HepG2 (cell line): ENCODE measurements at regions not wholly inside any gene's neighbourhood (a gene's known extent, or its start where the extent isn't known, plus 50 kb on each side); places are given as distances from the start of the nearest gene placed in this dataset.

Experiments
- ATAC-seq: fragments of 200-7000 bp; cut with Tn5 transposase; 3 replicates; pipeline ENCODE4 v1.9.1; 2020; ENCODE audit warnings: mild to moderate bottlenecking, moderate library complexity
- BruUV-seq: library from RNA; stranded (reverse); fragments of 400-500 nt; replicated peaks from 2 replicates; lab custom pipeline; 2021; lab: Mats Ljungman, UMichigan
- CTCF ChIA-PET: fragments of 300-600 bp; formaldehyde crosslinking; extraction: SDS; loops from one replicate; lab custom pipeline; 2021; ENCODE audit warnings: low total read pairs, inconsistent platforms, low intra/inter-chr PET ratio; lab: Yijun Ruan, JAX
- POLR2A ChIA-PET: fragments of 350-600 bp; sonication (Branson Sonifier 250); formaldehyde crosslinking; loops from one replicate; lab custom pipeline; 2020; ENCODE audit warnings: antibody characterized with exemption, inconsistent platforms; lab: Yijun Ruan, JAX
- DNase-seq: peaks from one replicate; pipeline ENCODE4 v3.0.0-alpha.2; 2015; ENCODE audit warnings: low spot score
- FAIRE-seq: peaks from 3 replicates; lab custom pipeline; 2011; peaks lifted over from hg19 to GRCh38; lab: Jason Lieb, UNC
- H2AFZ ChIP-seq: one replicate; pipeline ENCODE4 v1.6.1; 2011; ENCODE audit warnings: low read length, inconsistent platforms
- H3K27ac ChIP-seq: fragments of 300-600 bp; 3 replicates; pipeline ENCODE4 v1.8.0; 2011; ENCODE audit warnings: mixed run types, mild to moderate bottlenecking, mixed read lengths, low read length, inconsistent platforms; ENCODE audit not compliant: insufficient read depth; ENCODE audit errors: extremely low read length
- H3K27me3 ChIP-seq, 2 experiments: fragments of 200-600 bp in 1 of 2; 2 replicates in 1 of 2; 3 replicates in 1 of 2; pipeline versions ENCODE4 v1.6.0 to v1.8.0; 2011; ENCODE audit warnings: low read length in 2 of 2, mild to moderate bottlenecking in 2 of 2, moderate library complexity in 2 of 2, inconsistent platforms in 1 of 2; ENCODE audit not compliant: insufficient read depth in 2 of 2, control insufficient read depth in 1 of 2
- H3K36me3 ChIP-seq, 2 experiments: fragments of 200-600 bp in 1 of 2; replicated peaks in 1 of 2; 2 replicates in 1 of 2; 3 replicates in 1 of 2; pipeline versions ENCODE4 v1.5.1 to v1.8.0; 2011; ENCODE audit warnings: low read length in 2 of 2, inconsistent platforms in 1 of 2; ENCODE audit not compliant: insufficient read depth in 2 of 2, control insufficient read depth in 1 of 2
- H3K4me1 ChIP-seq: 2 replicates; pipeline ENCODE4 v1.5.1; 2012; ENCODE audit warnings: low read length, inconsistent platforms; ENCODE audit not compliant: insufficient read depth
- H3K4me2 ChIP-seq: 2 replicates; pipeline ENCODE4 v1.6.0; 2011; ENCODE audit warnings: low read depth, low read length, inconsistent platforms
- H3K4me3 ChIP-seq, 3 experiments: fragments of 200-600 bp in 1 of 3; sonication (generic), shearing (Covaris generic) in 1 of 3; replicated peaks in 1 of 3; 2 replicates each; pipeline ENCODE4 v1.5.1; 2011 to 2016; ENCODE audit warnings: low read length in 3 of 3, inconsistent platforms in 2 of 3, low read depth in 2 of 3, mild to moderate bottlenecking in 2 of 3, control low read depth in 1 of 3, mixed read lengths in 1 of 3; ENCODE audit not compliant: insufficient read depth in 1 of 3
- H3K79me2 ChIP-seq: one replicate; pipeline ENCODE4 v1.6.1; 2011; ENCODE audit warnings: low read length, inconsistent platforms; ENCODE audit not compliant: insufficient read depth
- H3K9ac ChIP-seq: 2 replicates; pipeline ENCODE4 v1.6.0; 2011; ENCODE audit warnings: mild to moderate bottlenecking, low read depth, low read length, inconsistent platforms; ENCODE audit not compliant: insufficient read depth
- H3K9me3 ChIP-seq: 2 replicates; pipeline ENCODE4 v1.5.1; 2012; ENCODE audit warnings: mild to moderate bottlenecking, low read length
- H4K20me1 ChIP-seq: 2 replicates; pipeline ENCODE4 v1.6.0; 2011; ENCODE audit warnings: inconsistent platforms, mild to moderate bottlenecking, low read length, moderate library complexity; ENCODE audit not compliant: insufficient read depth
- BHLHE40 ChIP-seq: IDR thresholded peaks from 2 replicates; pipeline ENCODE4 v1.6.1; 2011; ENCODE audit warnings: low read length, improper control_type of control experiment
- CEBPB ChIP-seq: IDR thresholded peaks from 2 replicates; pipeline ENCODE4 v1.6.1; 2011; ENCODE audit warnings: low read depth, low read length, improper control_type of control experiment, borderline replicate concordance
- CHCHD3 ChIP-seq: sonication (generic); formaldehyde crosslinking; IDR thresholded peaks from 2 replicates; pipeline ENCODE4 v1.8.0; 2022; ENCODE audit warnings: mild to moderate bottlenecking, missing genetic modification reagents, moderate library complexity
- ELF1 ChIP-seq: sonication (generic); formaldehyde crosslinking; IDR thresholded peaks from 2 replicates; pipeline ENCODE4 v1.4.0; 2020; ENCODE audit warnings: missing genetic modification reagents
- FOSL1 ChIP-seq: sonication (generic); formaldehyde crosslinking; IDR thresholded peaks from 2 replicates; pipeline ENCODE4 v1.9.0; 2021; ENCODE audit warnings: missing genetic modification reagents, borderline replicate concordance
- MBNL3 ChIP-seq: fragments of 250-450 bp; sonication (Bioruptor Pico); conservative IDR thresholded peaks from 2 replicates; pipeline ENCODE4 v1.8.0; 2022; ENCODE audit warnings: mild to moderate bottlenecking, inconsistent platforms
- MEIS2 ChIP-seq: sonication (generic); formaldehyde crosslinking; IDR thresholded peaks from 2 replicates; pipeline ENCODE4 v1.9.0; 2021; ENCODE audit warnings: mild to moderate bottlenecking, missing genetic modification reagents
- NFKB2 ChIP-seq: sonication (generic); formaldehyde crosslinking; IDR thresholded peaks from 2 replicates; pipeline ENCODE4 v1.4.0; 2020; ENCODE audit warnings: missing genetic modification reagents, borderline replicate concordance
- RARA ChIP-seq: IDR thresholded peaks from 2 replicates; pipeline ENCODE4 v1.6.1; 2016; ENCODE audit warnings: missing genetic modification reagents, missing compliant biosample characterization
- RFXAP ChIP-seq: sonication (generic); formaldehyde crosslinking; IDR thresholded peaks from 2 replicates; pipeline ENCODE4 v1.4.0; 2020; ENCODE audit warnings: missing genetic modification reagents, borderline replicate concordance
- SMAD3 ChIP-seq: sonication (generic); formaldehyde crosslinking; IDR thresholded peaks from 2 replicates; pipeline ENCODE4 v1.4.0; 2020; ENCODE audit warnings: missing genetic modification reagents
- STAG1 ChIP-seq: sonication (generic); formaldehyde crosslinking; IDR thresholded peaks from 2 replicates; pipeline ENCODE4 v1.4.0; 2020; ENCODE audit warnings: missing genetic modification reagents
- TAF15 ChIP-seq: fragments of 200-400 bp; formaldehyde crosslinking; IDR thresholded peaks from one replicate; pipeline ENCODE4 v1.6.1; 2018; ENCODE audit warnings: mild to moderate bottlenecking, low read depth, low read length; ENCODE audit not compliant: poor library complexity, severe bottlenecking
- THYN1 ChIP-seq: sonication (generic); formaldehyde crosslinking; IDR thresholded peaks from 2 replicates; pipeline ENCODE4 v1.8.1; 2023; ENCODE audit warnings: low read depth, mild to moderate bottlenecking, moderate library complexity, missing genetic modification reagents, borderline replicate concordance
- TOPORS ChIP-seq: sonication (generic); formaldehyde crosslinking; IDR thresholded peaks from 2 replicates; pipeline ENCODE4 v1.8.0; 2023; ENCODE audit warnings: mild to moderate bottlenecking, missing genetic modification reagents
- ZBTB7B ChIP-seq: sonication (generic); formaldehyde crosslinking; IDR thresholded peaks from 2 replicates; pipeline ENCODE4 v1.4.0; 2020; ENCODE audit warnings: missing genetic modification reagents
- ZFP82 ChIP-seq: sonication (generic); formaldehyde crosslinking; IDR thresholded peaks from 2 replicates; pipeline ENCODE4 v1.5.1; 2020; ENCODE audit warnings: mild to moderate bottlenecking, missing genetic modification reagents, borderline replicate concordance
- ZNF580 ChIP-seq: IDR thresholded peaks from 2 replicates; pipeline ENCODE4 v1.6.1; 2016; ENCODE audit warnings: low read depth, borderline replicate concordance
- ZNF724P ChIP-seq: sonication (generic); formaldehyde crosslinking; IDR thresholded peaks from 2 replicates; pipeline ENCODE4 v1.8.0; 2022; ENCODE audit warnings: missing genetic modification reagents, borderline replicate concordance
- WGBS: methylation state at CpG from one replicate; pipeline ENCODE4 v1.1.6; 2017; ENCODE audit warnings: low lambda C conversion rate; 5-methylcytosine and 5-hydroxymethylcytosine counted together
- in situ Hi-C: cut with HindIII; loops from 2 replicates; pipeline ENCODE4 v1.10.0; 2017; ENCODE audit warnings: low pct_unique_long_range_greater_than_20kb; ENCODE audit not compliant: extremely low pct_ligation_motif_present
- intact Hi-C: fragments of 100-400 bp; cut with micrococcal nuclease; formaldehyde crosslinking; loops from one replicate; pipeline ENCODE4 v1.10.0; 2022; ENCODE audit not compliant: unreplicated experiment
- TF ChIP-seq, protein P1 (sequence below): sonication (generic); formaldehyde crosslinking; IDR thresholded peaks from 2 replicates; pipeline ENCODE4 v1.8.1; 2023; ENCODE audit warnings: mild to moderate bottlenecking, missing genetic modification reagents

GRCh38 chr3:65033576-65033975, 345.8 kb upstream of the ADAMTS9 start (continued):
- no peak for TF ChIP-seq ZNF580 (CRISPR knock-in tag)
- no peak for TF ChIP-seq STAG1 (CRISPR knock-in tag)
- TF ChIP-seq SMAD3 (CRISPR knock-in tag), result no peak
- no peak for TF ChIP-seq ZFP82 (CRISPR knock-in tag)
- no peak for TF ChIP-seq ELF1 (CRISPR knock-in tag)
- TF ChIP-seq RARA (CRISPR knock-in tag), result no peak
- no peak for TF ChIP-seq CHCHD3 (CRISPR knock-in tag)
- TF ChIP-seq NFKB2 (CRISPR knock-in tag), result no peak
- no peak for TF ChIP-seq FOSL1 (CRISPR knock-in tag)
- TF ChIP-seq, all 625 proteins: peak for 0

DNA sequence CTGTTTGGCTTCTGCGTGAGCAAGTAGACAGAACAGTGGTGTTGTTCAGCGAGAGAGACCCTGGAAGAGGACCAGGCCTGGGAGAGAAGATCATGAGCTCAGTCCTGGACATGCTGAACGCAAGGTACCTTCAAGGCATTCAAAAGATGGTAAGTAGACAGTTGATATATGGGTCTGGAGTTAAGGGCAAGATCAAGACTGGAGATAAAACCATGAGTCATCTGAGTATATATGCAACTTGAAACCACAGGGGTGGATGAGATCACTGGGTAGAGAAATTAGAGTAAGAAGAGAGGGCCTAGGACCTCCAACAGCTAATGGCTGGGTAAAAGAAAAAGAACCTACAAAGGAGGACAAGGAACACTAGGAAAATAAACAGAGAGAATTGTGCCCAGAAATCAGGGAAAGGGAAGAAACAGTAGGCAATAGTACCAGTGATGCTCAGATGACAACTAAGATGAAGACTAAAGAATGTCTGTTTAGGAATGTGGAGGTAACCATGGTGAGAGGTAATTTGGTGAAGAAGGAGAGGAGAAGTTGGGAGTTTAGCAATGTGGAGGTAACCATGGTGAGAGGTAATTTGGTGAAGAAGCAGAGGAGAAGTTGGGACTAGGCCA, 343.2 kb upstream of the ADAMTS9 start:
- in situ Hi-C loops, result no loop called here

More for the DNA sequence above, 343.2 kb upstream of the ADAMTS9 start:
- intact Hi-C loops, result no loop called here
- H2AFZ ChIP-seq, result no peak overlapping the region
- H4K20me1 ChIP-seq, result no peaks in the 10 kb centered on the region
- no peaks in the 10 kb centered on the region; a peak in 1 of 5 replicates for H3K27me3 ChIP-seq
- DNase-seq (no peak), ATAC-seq (no peak), FAIRE-seq (no peak)
- H3K36me3 ChIP-seq, result no peaks in the 10 kb centered on the region
- 10% methylated on average over 3 of the region's 3 CpGs for WGBS
- no peak overlapping the region for H3K27ac ChIP-seq
- H3K4me3 ChIP-seq, result no peak overlapping the region
- H3K79me2 ChIP-seq, result no peaks in the 10 kb centered on the region
- BruUV-seq, result no TSS peak
- CTCF ChIA-PET, result no interaction called here
- POLR2A ChIA-PET, result no interaction called here
- H3K9ac ChIP-seq, result no peak overlapping the region
- TF ChIP-seq BHLHE40, result no peak
- TF ChIP-seq MBNL3 (CRISPR knock-in tag), result no peak
- no peak for TF ChIP-seq RFXAP (CRISPR knock-in tag)
- TF ChIP-seq THYN1 (CRISPR knock-in tag), result no peak
- TF ChIP-seq ZNF724P, result no peak
- TF ChIP-seq CEBPB, result no peak
- TF ChIP-seq TAF15, result no peak
- TF ChIP-seq ZBTB7B (CRISPR knock-in tag), result no peak
- TF ChIP-seq, protein P1, sequence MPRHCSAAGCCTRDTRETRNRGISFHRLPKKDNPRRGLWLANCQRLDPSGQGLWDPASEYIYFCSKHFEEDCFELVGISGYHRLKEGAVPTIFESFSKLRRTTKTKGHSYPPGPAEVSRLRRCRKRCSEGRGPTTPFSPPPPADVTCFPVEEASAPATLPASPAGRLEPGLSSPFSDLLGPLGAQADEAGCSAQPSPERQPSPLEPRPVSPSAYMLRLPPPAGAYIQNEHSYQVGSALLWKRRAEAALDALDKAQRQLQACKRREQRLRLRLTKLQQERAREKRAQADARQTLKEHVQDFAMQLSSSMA (CRISPR knock-in tag), result no peak
- no peak for TF ChIP-seq TOPORS (CRISPR knock-in tag)
- no peak for TF ChIP-seq MEIS2 (CRISPR knock-in tag)
- no peaks in the 10 kb centered on the region for H3K4me1 ChIP-seq
- H3K9me3 ChIP-seq, result no peaks in the 10 kb centered on the region
- H3K4me2 ChIP-seq, result no peak overlapping the region
